ENCODE measurements at regions not wholly inside any gene's neighbourhood (a gene's known extent, or its start where the extent isn't known, plus 50 kb on each side); places are given as distances from the start of the nearest gene placed in this dataset.
A peak's percentile ranks its signal among the peaks of the same experiment; 100 is the strongest.

DNA sequence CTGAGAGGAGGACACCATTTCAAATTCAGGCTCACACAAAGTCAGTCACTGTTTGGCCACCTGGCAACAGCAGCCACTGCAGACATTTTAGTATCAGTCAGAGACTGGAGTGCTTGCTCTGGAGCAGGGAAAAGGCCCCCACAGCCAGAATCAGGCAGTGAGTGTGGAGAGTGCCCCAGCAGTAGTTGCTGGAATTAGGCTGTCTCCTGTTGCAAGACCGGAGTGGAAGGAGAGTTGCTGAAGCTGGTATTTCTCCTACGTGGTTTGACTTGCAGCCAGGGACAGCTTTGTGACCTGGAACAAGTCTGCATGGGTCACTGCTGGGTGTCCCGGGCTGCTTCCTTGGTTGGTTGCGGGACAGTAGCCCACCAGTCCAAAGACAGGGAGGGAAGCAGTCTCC lies 78.4 kb upstream of the TMEM168 start:
- peak; percentile 76 for ATAC-seq
- no peak for DNase-seq (ENCODE audit: missing footprints)
- intact Hi-C loops (cut with DNase I) = no loop called here

GRCh38 chr7:112866424-112866823 lies 76.2 kb upstream of the TMEM168 start:
- ATAC-seq = no peak

DNA sequence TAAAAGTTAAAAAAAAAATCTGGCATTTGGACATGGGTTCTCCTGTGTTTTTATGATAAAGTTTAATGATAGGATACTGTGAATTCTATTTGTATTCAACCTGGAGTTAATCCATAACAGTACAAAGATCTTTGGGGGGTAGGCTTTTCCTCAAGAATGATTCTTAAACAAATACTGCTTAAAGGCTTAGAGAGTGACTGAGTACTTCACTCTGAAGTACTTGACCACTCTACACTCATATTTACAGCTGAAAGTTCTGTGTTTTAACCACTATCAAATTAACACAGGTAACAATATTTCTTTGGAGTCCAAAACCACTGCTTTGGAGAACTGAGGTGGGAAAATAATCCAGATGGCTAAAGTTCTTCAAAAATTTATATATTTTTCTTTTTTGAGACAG lies 74.2 kb upstream of the TMEM168 start:
- intact Hi-C loops (cut with DNase I) = no loop called here
- DNase-seq (ENCODE audit: missing footprints) (no peak), ATAC-seq (no peak)

More at GRCh38 chr7:112866424-112866823, 76.2 kb upstream of the TMEM168 start:
- intact Hi-C loops (cut with DNase I) = no loop called here
- DNase-seq (ENCODE audit: missing footprints) = no peak

DNA sequence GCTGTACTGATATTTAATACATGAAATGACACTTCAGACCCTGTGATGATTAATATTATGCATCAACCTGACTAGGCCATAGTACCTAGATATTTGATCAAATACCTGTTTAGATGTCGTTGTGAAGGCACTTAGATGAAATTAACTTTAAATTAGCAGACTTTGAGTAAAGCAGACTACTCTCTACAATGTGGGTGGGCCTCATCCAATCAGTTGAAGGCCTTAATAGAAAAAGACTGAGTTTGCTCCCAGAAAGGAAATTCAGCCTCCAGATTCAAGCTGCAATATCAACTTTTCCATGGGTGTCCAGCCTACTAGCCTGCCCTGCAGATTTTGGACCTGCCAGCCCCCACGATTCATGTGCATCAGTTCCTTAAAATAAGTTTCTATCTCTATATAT lies 68.6 kb upstream of the TMEM168 start:
- no peak for DNase-seq (ENCODE audit: missing footprints)
- intact Hi-C loops (cut with DNase I) = no loop called here
- ATAC-seq = no peak

- intact Hi-C loops (cut with DNase I) = no loop called here
- ATAC-seq = no peak
Measured at GRCh38 chr7:112855227-112855626, 65.0 kb upstream of the TMEM168 start.

DNA sequence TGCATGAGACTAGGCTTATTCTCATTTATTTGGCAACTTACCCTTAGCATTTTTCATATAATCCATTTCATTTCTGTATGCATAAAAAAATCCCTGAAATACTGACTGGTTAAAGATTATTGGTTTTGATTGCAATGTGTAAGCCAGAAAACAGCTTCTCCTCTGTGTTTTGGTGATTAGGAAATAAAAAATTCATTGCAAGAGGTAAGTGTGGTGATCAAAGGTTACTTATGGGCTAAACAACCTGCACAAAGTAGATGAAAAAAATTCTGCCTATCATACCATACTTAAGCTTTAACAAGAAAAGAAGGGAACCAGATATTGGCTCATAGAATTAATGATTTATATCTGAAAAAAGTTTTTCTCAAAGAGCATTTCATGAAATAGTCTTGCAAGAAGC lies 64.0 kb upstream of the TMEM168 start:
- DNase-seq (ENCODE audit: missing footprints) = no peak
- no peak for ATAC-seq
- intact Hi-C loops (cut with DNase I) = no loop called here

More at GRCh38 chr7:112855227-112855626, 65.0 kb upstream of the TMEM168 start:
- no peak for DNase-seq (ENCODE audit: missing footprints)

DNA sequence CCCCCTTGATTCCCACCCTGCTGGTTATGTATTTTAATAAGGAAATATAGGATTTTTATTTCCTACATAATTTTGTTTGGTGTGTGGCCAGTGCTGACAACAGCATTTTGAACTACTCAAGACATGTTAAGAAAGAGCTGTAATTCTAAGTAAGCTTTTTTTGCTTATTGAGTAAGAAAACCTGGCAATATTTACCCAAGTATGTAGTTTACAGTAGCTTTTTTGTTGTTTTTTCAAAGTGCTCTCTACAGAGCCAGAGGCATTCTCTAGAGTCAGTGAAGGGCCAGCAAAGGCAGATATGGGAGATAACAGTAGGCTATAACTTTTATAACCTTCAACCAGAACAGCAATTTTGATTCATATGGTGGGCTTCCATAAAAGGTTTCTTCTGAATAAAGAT lies 63.2 kb upstream of the TMEM168 start:
- ATAC-seq = peak; percentile 46
- DNase-seq (ENCODE audit: missing footprints) = no peak

DNA sequence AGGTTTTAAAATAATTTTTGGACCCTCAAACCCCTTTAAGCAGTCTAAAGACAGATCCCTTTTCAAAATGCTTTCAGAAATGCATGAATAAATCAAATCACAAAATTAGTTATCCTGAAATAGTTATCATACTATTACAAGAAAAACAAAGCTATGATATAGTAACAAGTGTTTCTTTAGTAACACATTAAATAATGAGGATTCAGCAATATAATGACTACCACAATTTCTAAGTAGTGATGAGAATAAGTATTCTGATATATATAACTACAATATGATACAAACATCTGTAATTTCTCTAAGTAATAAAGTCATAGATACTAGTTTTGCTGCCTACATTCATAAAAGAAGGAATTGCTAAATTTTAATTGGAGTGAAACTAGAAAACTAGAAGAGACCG lies 53.0 kb upstream of the TMEM168 start:
- intact Hi-C loops (cut with DNase I) = no loop called here
- no peak for ATAC-seq
- no peak for DNase-seq (ENCODE audit: missing footprints)

More for the DNA sequence above, 63.2 kb upstream of the TMEM168 start:
- intact Hi-C loops (cut with DNase I) = no loop called here

Data from Right ventricle myocardium inferior (tissue), 1 donor.